Stimulated activated CD4-positive, alpha-beta T cell treated with anti-CD3 and anti-CD28 coated beads, TNF-alpha, amount 100 ng/mL, for 4 hours (primary cell): ENCODE measurements at regions not wholly inside any gene's neighbourhood (a gene's known extent, or its start where the extent isn't known, plus 50 kb on each side); places are given as distances from the start of the nearest gene placed in this dataset.
"Not testable (repeated sequence)": the region's sequence is repeated elsewhere in the genome, so short reads cannot be mapped to it uniquely, and the experiment has no call there.

Experiments
- DNase-seq, 3 experiments: peaks; one replicate each; pipeline ENCODE4 v3.0.0-alpha.2; 2020; ENCODE audit warnings: low read depth in 3 of 3

DNA sequence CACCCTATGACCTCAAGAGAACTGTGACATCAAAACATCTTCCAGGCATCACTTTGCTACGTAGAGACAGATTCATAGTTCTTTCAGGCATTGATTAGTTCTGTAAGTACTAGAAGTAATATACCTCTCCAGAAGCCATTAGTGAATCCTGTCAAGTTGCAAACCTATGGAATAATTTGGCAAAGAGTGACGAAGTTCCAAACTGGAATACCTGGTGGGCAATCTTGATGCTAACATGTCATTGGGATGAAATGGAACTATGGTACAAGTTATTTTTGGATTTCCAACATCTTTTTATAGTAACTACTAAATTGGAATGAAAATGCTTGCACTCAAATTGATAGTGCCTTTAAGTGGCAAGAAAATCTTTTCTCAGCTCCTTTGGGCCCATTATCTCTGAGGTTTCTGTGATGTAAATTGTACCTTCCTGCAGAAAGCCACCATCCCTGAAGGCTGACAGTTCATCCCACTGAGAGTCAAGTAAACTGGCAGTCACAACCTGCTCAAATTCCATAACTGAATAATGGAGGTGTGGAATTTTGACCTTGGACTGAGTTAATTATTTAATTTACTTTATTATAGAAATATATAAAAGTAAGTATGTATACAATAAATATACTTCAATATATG is 435.5 kb downstream of the DTWD2 start:
- no peak for DNase-seq

DNA sequence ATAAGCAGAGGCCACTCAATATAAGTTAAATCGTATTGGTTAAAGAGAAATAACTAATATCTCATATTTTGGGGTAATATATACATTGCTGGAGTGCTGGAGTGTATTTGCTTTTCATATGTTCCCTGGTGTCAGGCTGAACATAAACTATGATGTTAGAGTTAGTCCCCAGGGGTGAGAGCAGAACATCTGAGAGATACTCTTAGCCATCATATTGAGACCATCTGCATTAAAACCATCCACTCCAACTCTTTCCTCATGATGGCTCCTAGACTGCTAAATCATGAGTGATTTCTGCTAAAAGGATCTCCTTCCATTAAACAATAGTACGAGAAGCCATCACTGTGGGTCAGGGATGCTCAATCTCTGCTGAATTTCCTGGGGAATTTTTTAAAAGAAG is 436.2 kb downstream of the DTWD2 start:
- no peak for DNase-seq

- DNase-seq, result no peak
Measured at GRCh38 chr5:118551716-118552115, 436.6 kb downstream of the DTWD2 start.

GRCh38 chr5:118551031-118551430 is 437.3 kb downstream of the DTWD2 start:
- no peak for DNase-seq

GRCh38 chr5:118548761-118549720 is 439.3 kb downstream of the DTWD2 start:
- no peak for DNase-seq

DNA sequence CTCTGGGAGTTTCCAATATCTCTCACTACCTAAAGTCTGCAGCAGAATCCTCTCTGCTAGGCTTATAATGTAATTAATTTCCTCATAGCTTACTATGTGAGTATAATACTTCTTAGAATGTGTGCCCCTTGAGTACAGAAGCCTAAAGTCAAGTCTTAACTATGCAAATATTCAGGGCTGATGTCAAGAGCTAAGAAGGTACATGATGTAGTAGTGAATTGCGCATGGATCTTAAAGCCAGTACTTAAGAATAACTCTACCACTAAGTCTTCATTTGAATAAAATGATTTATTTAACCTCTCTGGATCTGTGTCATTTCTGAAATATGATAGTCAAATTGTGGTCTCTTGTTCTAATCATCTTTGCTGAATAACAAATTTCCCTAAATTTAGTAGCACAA is 442.9 kb downstream of the DTWD2 start:
- DNase-seq, result no peak

DNA sequence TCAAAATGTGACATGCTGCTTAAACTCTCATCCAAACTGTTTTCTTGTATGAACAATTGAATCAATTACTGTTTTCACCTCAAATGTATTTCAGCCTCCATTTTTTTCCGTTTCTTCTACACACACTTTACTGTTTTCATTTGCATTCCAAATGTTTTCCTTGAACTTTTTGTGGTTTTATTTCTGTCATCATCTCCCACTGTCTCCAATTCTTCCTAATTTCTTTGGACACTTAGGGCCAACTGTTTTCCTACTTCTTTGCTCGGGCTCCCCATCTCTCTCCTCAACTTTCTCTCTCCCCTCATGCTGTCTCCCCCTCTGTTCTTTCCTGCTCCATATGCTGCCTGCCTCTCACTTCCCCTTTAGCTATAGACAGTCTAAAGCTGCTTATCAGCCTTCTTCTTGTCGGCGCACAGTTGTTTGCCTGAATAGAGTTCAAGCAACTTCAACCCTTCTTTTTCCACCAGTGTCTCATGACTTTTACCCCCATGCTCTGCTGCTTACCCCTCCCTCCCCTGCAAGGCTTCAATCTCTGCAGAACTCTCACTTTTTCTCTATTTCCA is 443.4 kb downstream of the DTWD2 start:
- no peak for DNase-seq

DNA sequence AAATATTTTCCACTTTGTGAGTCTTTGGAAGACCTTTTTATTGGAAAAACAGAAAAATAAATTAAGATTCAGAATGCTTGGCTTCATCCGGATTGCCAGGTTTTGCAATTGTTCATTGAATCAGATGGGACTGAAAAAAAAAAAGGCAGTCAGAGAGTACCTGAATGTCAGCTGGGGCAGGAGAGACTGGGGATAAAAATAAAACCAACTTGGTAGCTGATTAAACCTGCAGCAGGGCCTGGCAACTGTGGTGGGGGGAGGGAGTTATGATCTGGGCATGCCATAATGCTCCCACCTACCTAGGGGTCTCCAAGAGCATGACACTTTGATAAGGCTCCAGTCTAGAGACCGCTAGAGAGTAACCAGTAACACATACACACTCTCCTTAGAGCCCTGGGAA is 454.4 kb downstream of the DTWD2 start:
- no peak for DNase-seq

GRCh38 chr5:118533156-118533555 is 455.2 kb downstream of the DTWD2 start:
- DNase-seq, result no peak

GRCh38 chr5:118531276-118531675 is 457.1 kb downstream of the DTWD2 start:
- no peak for DNase-seq

DNA sequence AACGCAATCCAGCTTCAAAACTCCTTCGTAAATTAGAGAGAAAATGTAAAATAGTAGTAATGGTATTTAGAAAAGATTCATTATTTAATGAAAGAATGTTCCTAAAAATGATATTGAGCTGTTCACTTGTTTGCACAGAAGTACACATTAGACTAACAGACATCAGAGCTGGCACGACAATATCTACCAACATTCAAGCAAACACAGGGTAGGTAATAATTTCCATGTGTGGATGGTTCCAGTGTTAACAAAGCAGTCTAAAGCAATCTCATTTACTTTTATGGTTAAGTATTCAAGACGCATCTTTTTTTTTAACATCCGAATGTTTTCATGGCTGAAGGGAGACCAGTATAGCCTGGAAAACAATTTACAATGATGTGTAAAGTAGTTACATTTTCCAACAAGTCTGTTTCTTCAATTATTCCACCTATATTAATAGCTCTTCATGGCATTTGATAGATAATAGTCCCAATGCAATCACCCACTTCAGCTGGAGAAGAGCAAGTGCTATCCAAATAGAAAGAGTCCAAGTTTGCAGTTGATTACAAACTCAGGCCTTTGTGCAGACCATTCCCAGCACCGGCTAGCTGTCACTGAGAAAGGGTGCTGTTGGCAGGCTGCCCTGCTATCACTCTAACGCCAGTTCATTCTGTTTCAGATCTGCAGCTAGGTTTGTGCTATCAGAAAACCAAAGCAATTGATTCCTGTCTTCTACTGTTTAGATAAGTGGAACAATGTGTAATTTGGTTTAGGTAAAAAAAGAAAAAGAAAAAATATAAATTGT is 458.8 kb downstream of the DTWD2 start:
- DNase-seq, result no peak

- no peak for DNase-seq
Measured at GRCh38 chr5:118522626-118523025, 465.7 kb downstream of the DTWD2 start.

- DNase-seq, result no peak
Measured at GRCh38 chr5:118520771-118521415, 467.5 kb downstream of the DTWD2 start.

GRCh38 chr5:118519466-118519865 is 468.9 kb downstream of the DTWD2 start:
- no peak for DNase-seq

- DNase-seq, result no peak
Measured at GRCh38 chr5:118518720-118519119, 469.6 kb downstream of the DTWD2 start.

GRCh38 chr5:118511846-118512245 is 476.5 kb downstream of the DTWD2 start:
- DNase-seq, result no peak

- DNase-seq, result no peak
Measured at GRCh38 chr5:118506217-118506852, 482.0 kb downstream of the DTWD2 start.

DNA sequence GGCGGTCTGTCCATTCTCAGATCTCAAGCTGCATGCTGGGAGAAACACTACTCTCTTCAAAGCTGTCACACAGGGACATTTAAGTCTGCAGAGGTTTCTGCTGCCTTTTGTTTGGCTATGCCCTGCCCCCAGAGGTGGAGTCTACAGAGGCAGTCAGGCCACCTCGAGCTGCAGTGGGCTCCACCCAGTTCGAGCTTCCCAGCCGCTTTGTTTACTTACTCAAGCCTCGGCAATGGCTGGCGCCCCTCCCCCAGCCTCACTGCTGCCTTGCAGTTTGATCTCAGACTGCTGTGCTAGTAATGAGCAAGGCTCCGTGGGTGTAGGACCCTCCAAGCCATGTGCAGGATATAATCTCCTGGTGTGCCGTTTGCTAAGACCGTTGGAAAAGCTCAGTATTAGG is 486.1 kb downstream of the DTWD2 start:
- not testable (repeated sequence) for DNase-seq

GRCh38 chr5:118491351-118491750 is 497.0 kb downstream of the DTWD2 start:
- no peak for DNase-seq

DNA sequence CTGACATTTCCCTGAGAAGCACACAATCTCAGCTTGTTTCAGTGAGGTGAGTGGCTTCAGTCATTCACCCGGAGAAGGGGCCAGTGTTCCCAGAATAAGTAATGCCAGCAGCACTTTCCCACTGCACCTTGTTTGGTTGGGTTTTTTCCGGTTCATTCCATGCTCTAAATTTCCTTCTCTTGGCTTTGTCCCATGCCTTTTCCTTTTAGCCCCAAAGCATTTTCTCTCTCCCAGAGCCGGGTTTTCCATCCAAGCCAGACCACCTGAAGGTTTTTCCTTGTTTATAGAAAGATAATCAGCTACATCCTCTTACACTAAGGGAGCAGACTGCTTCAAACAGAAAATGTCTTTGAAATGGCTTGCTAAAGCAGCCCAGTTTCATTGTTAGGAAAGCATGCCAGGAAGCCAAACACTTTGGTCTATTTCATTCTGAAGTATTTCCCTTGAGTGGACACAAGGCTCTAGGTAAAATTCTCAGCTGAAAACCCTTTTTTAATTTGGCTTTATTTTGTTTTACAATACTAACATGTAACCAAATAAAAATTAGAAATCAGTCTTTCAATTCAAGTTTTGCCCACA is 501.6 kb downstream of the DTWD2 start:
- no peak for DNase-seq

DNA sequence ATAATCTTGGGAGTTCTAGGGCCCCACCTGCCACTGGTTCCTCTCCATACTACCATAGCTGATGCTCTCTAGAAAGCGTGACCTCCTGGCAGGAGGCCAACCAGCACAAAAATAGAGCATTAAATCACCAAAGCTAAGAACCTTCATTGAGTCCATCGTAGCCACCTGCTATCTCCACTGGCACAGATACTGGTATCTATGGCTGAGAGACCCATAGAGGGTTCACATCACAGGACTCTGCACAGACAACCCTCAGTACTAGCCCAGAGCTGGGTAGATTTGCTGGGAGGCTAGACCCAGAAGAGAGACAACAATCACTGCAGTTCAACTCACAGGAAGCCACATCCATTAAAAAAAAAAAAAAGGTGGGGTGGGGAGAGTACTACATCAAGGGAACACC is 509.1 kb downstream of the DTWD2 start:
- DNase-seq, result no peak
